HepG2 (cell line): ENCODE measurements at regions not wholly inside any gene's neighbourhood (a gene's known extent, or its start where the extent isn't known, plus 50 kb on each side); places are given as distances from the start of the nearest gene placed in this dataset.

Source experiments
- ATAC-seq: fragments of 200-7000 bp; cut with Tn5 transposase; 3 replicates; pipeline ENCODE4 v1.9.1; 2020; ENCODE audit warnings: mild to moderate bottlenecking, moderate library complexity
- BruUV-seq: library from RNA; stranded (reverse); fragments of 400-500 nt; replicated peaks from 2 replicates; lab custom pipeline; 2021; lab: Mats Ljungman, UMichigan
- CTCF ChIA-PET: fragments of 300-600 bp; formaldehyde crosslinking; extraction: SDS; loops from one replicate; lab custom pipeline; 2021; ENCODE audit warnings: low total read pairs, inconsistent platforms, low intra/inter-chr PET ratio; lab: Yijun Ruan, JAX
- POLR2A ChIA-PET: fragments of 350-600 bp; sonication (Branson Sonifier 250); formaldehyde crosslinking; loops from one replicate; lab custom pipeline; 2020; ENCODE audit warnings: antibody characterized with exemption, inconsistent platforms; lab: Yijun Ruan, JAX
- DNase-seq: peaks from one replicate; pipeline ENCODE4 v3.0.0-alpha.2; 2015; ENCODE audit warnings: low spot score
- FAIRE-seq: peaks from 3 replicates; lab custom pipeline; 2011; peaks lifted over from hg19 to GRCh38; lab: Jason Lieb, UNC
- H2AFZ ChIP-seq: one replicate; pipeline ENCODE4 v1.6.1; 2011; ENCODE audit warnings: low read length, inconsistent platforms
- H3K27ac ChIP-seq: fragments of 300-600 bp; 3 replicates; pipeline ENCODE4 v1.8.0; 2011; ENCODE audit warnings: mixed run types, mild to moderate bottlenecking, mixed read lengths, low read length, inconsistent platforms; ENCODE audit not compliant: insufficient read depth; ENCODE audit errors: extremely low read length
- H3K27me3 ChIP-seq, 2 experiments: fragments of 200-600 bp in 1 of 2; 2 replicates in 1 of 2; 3 replicates in 1 of 2; pipeline versions ENCODE4 v1.6.0 to v1.8.0; 2011; ENCODE audit warnings: low read length in 2 of 2, mild to moderate bottlenecking in 2 of 2, moderate library complexity in 2 of 2, inconsistent platforms in 1 of 2; ENCODE audit not compliant: insufficient read depth in 2 of 2, control insufficient read depth in 1 of 2
- H3K36me3 ChIP-seq, 2 experiments: fragments of 200-600 bp in 1 of 2; replicated peaks in 1 of 2; 2 replicates in 1 of 2; 3 replicates in 1 of 2; pipeline versions ENCODE4 v1.5.1 to v1.8.0; 2011; ENCODE audit warnings: low read length in 2 of 2, inconsistent platforms in 1 of 2; ENCODE audit not compliant: insufficient read depth in 2 of 2, control insufficient read depth in 1 of 2
- H3K4me1 ChIP-seq: 2 replicates; pipeline ENCODE4 v1.5.1; 2012; ENCODE audit warnings: low read length, inconsistent platforms; ENCODE audit not compliant: insufficient read depth
- H3K4me2 ChIP-seq: 2 replicates; pipeline ENCODE4 v1.6.0; 2011; ENCODE audit warnings: low read depth, low read length, inconsistent platforms
- H3K4me3 ChIP-seq, 3 experiments: fragments of 200-600 bp in 1 of 3; sonication (generic), shearing (Covaris generic) in 1 of 3; replicated peaks in 1 of 3; 2 replicates each; pipeline ENCODE4 v1.5.1; 2011 to 2016; ENCODE audit warnings: low read length in 3 of 3, inconsistent platforms in 2 of 3, low read depth in 2 of 3, mild to moderate bottlenecking in 2 of 3, control low read depth in 1 of 3, mixed read lengths in 1 of 3; ENCODE audit not compliant: insufficient read depth in 1 of 3
- H3K79me2 ChIP-seq: one replicate; pipeline ENCODE4 v1.6.1; 2011; ENCODE audit warnings: low read length, inconsistent platforms; ENCODE audit not compliant: insufficient read depth
- H3K9ac ChIP-seq: 2 replicates; pipeline ENCODE4 v1.6.0; 2011; ENCODE audit warnings: mild to moderate bottlenecking, low read depth, low read length, inconsistent platforms; ENCODE audit not compliant: insufficient read depth
- H3K9me3 ChIP-seq: 2 replicates; pipeline ENCODE4 v1.5.1; 2012; ENCODE audit warnings: mild to moderate bottlenecking, low read length
- H4K20me1 ChIP-seq: 2 replicates; pipeline ENCODE4 v1.6.0; 2011; ENCODE audit warnings: inconsistent platforms, mild to moderate bottlenecking, low read length, moderate library complexity; ENCODE audit not compliant: insufficient read depth
- DNMT1 ChIP-seq: sonication (generic); formaldehyde crosslinking; IDR thresholded peaks from 2 replicates; pipeline ENCODE4 v1.5.1; 2020; ENCODE audit warnings: mild to moderate bottlenecking, missing genetic modification reagents
- KDM2A ChIP-seq: sonication (generic); formaldehyde crosslinking; IDR thresholded peaks from 2 replicates; pipeline ENCODE4 v1.4.0; 2020; ENCODE audit warnings: low read depth, missing genetic modification reagents, borderline replicate concordance
- PHF20 ChIP-seq: sonication (generic); formaldehyde crosslinking; IDR thresholded peaks from 2 replicates; pipeline ENCODE4 v1.5.0; 2020; ENCODE audit warnings: mild to moderate bottlenecking, missing genetic modification reagents
- RAD51 ChIP-seq: fragments of 450-650 bp; IDR thresholded peaks from 2 replicates; pipeline ENCODE4 v1.6.1; 2016; ENCODE audit warnings: borderline replicate concordance
- U2AF1 ChIP-seq: fragments of 200-400 bp; formaldehyde crosslinking; optimal IDR thresholded peaks from 2 replicates; pipeline ENCODE3; 2017; ENCODE audit warnings: mild to moderate bottlenecking, low read depth, low read length
- ZNF333 ChIP-seq: sonication (generic); formaldehyde crosslinking; IDR thresholded peaks from 2 replicates; pipeline ENCODE4 v1.4.0; 2020; ENCODE audit warnings: mild to moderate bottlenecking, missing genetic modification reagents, borderline replicate concordance
- ZNF432 ChIP-seq: sonication (generic); formaldehyde crosslinking; IDR thresholded peaks from 2 replicates; pipeline ENCODE4 v1.5.0; 2020; ENCODE audit warnings: missing genetic modification reagents, mild to moderate bottlenecking, borderline replicate concordance
- ZNF780A ChIP-seq: sonication (generic); formaldehyde crosslinking; IDR thresholded peaks from 2 replicates; pipeline ENCODE4 v1.8.0; 2022; ENCODE audit warnings: mild to moderate bottlenecking, missing genetic modification reagents, moderate library complexity
- WGBS: methylation state at CpG from one replicate; pipeline ENCODE4 v1.1.6; 2017; ENCODE audit warnings: low lambda C conversion rate; 5-methylcytosine and 5-hydroxymethylcytosine counted together
- in situ Hi-C: cut with HindIII; loops from 2 replicates; pipeline ENCODE4 v1.10.0; 2017; ENCODE audit warnings: low pct_unique_long_range_greater_than_20kb; ENCODE audit not compliant: extremely low pct_ligation_motif_present
- intact Hi-C: fragments of 100-400 bp; cut with micrococcal nuclease; formaldehyde crosslinking; loops from one replicate; pipeline ENCODE4 v1.10.0; 2022; ENCODE audit not compliant: unreplicated experiment
- TF ChIP-seq, protein P1 (sequence below): sonication (generic); formaldehyde crosslinking; IDR thresholded peaks from 2 replicates; pipeline ENCODE4 v1.5.1; 2020; ENCODE audit warnings: mild to moderate bottlenecking, missing genetic modification reagents, borderline replicate concordance
- TF ChIP-seq, protein P2 (sequence below): IDR thresholded peaks from 2 replicates; pipeline ENCODE4 v1.6.1; 2016; ENCODE audit warnings: control low read depth
- TF ChIP-seq, protein P3 (sequence below): IDR thresholded peaks from 2 replicates; pipeline ENCODE4 v1.6.1; 2016
- TF ChIP-seq, protein P4 (sequence below): sonication (generic); formaldehyde crosslinking; IDR thresholded peaks from 2 replicates; pipeline ENCODE4 v1.4.0; 2020; ENCODE audit warnings: missing genetic modification reagents, mild to moderate bottlenecking, borderline replicate concordance

DNA sequence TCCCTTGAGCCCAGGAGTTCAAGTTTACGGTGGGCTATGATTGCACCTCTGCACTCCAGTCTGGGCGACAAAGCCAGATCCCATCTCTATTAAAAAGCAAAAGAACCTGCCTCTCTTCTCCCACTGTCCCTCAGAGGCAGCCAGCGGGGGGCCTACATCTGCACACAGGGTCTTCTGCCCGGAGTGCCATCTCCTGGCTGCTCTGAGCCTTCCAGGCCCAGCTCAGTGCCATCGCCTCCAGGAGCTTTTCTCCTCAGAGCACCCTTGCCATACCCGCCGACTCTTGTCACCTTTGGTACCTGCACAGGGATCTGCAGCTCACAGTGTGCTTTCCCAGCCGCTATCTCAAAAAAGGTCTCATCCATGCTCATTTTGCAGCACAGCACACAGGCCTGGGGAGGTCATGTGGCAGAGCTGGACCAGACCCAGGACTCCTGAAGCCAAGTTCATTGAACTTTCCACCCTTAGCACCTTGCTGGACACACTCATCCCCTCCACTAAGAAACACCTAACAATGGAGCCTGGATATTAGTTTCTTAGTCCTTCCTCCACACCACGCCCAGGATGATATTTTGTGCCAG is 186.3 kb downstream of the HAUS1 start (continued):
- TF ChIP-seq, protein P1, sequence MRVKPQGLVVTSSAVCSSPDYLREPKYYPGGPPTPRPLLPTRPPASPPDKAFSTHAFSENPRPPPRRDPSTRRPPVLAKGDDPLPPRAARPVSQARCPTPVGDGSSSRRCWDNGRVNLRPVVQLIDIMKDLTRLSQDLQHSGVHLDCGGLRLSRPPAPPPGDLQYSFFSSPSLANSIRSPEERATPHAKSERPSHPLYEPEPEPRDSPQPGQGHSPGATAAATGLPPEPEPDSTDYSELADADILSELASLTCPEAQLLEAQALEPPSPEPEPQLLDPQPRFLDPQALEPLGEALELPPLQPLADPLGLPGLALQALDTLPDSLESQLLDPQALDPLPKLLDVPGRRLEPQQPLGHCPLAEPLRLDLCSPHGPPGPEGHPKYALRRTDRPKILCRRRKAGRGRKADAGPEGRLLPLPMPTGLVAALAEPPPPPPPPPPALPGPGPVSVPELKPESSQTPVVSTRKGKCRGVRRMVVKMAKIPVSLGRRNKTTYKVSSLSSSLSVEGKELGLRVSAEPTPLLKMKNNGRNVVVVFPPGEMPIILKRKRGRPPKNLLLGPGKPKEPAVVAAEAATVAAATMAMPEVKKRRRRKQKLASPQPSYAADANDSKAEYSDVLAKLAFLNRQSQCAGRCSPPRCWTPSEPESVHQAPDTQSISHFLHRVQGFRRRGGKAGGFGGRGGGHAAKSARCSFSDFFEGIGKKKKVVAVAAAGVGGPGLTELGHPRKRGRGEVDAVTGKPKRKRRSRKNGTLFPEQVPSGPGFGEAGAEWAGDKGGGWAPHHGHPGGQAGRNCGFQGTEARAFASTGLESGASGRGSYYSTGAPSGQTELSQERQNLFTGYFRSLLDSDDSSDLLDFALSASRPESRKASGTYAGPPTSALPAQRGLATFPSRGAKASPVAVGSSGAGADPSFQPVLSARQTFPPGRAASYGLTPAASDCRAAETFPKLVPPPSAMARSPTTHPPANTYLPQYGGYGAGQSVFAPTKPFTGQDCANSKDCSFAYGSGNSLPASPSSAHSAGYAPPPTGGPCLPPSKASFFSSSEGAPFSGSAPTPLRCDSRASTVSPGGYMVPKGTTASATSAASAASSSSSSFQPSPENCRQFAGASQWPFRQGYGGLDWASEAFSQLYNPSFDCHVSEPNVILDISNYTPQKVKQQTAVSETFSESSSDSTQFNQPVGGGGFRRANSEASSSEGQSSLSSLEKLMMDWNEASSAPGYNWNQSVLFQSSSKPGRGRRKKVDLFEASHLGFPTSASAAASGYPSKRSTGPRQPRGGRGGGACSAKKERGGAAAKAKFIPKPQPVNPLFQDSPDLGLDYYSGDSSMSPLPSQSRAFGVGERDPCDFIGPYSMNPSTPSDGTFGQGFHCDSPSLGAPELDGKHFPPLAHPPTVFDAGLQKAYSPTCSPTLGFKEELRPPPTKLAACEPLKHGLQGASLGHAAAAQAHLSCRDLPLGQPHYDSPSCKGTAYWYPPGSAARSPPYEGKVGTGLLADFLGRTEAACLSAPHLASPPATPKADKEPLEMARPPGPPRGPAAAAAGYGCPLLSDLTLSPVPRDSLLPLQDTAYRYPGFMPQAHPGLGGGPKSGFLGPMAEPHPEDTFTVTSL (CRISPR knock-in tag) = no peak
- TF ChIP-seq, protein P2, sequence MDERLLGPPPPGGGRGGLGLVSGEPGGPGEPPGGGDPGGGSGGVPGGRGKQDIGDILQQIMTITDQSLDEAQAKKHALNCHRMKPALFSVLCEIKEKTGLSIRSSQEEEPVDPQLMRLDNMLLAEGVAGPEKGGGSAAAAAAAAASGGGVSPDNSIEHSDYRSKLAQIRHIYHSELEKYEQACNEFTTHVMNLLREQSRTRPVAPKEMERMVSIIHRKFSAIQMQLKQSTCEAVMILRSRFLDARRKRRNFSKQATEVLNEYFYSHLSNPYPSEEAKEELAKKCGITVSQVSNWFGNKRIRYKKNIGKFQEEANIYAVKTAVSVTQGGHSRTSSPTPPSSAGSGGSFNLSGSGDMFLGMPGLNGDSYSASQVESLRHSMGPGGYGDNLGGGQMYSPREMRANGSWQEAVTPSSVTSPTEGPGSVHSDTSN (CRISPR knock-in tag) = no peak

DNA sequence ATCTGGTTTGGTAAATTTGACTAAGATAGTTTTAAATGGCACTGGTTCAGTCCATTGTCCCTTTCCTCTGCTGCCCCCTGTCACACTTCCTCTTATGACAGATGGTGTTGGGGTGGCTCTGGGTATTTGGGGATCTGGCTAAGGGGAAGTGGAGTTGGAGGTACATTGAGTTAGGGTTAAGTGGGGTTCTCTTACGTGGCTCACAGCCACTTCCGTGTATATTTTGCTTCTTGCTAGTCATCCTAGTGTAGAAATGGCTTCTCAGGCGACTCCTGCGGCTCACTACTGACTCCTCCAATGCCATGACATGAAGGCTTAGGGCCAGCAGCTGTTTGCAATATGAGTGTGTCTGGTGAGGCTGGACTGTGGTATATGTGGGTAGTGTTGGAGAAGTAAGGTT is 187.0 kb downstream of the HAUS1 start:
- Histone ChIP-seq H4K20me1 (no peaks in the 10 kb centered on the region), H3K4me2 (no peak overlapping the region), H3K27me3 (peaks cover 0 to 7% of the 10 kb centered on the region in 2 experiments; a peak in 2 of 5 replicates), H3K9ac (no peak overlapping the region), H3K79me2 (no peaks in the 10 kb centered on the region), H3K4me3 (no peak overlapping the region), H3K27ac (no peak overlapping the region), H3K4me1 (no peaks in the 10 kb centered on the region; the same call in 1 of the 2 replicates), H2AFZ (no peak overlapping the region), H3K36me3 (no peaks in the 10 kb centered on the region), H3K9me3 (no peaks in the 10 kb centered on the region)
- FAIRE-seq = no peak
- WGBS = 64% methylated on average over 4 of the region's 4 CpGs
- no peak for ATAC-seq
- no peak for DNase-seq
- BruUV-seq = no TSS peak
- ChIA-PET CTCF (no interaction called here), POLR2A (no interaction called here)
- intact Hi-C loops (no loop called here), in situ Hi-C loops (no loop called here)
- TF ChIP-seq PHF20 (no peak), U2AF1 (no peak), KDM2A (CRISPR knock-in tag) (no peak), ZNF432 (CRISPR knock-in tag) (no peak), DNMT1 (CRISPR knock-in tag) (no peak), ZNF780A (CRISPR knock-in tag) (no peak), ZNF333 (CRISPR knock-in tag) (no peak), RAD51 (no peak)
- TF ChIP-seq, protein P3, sequence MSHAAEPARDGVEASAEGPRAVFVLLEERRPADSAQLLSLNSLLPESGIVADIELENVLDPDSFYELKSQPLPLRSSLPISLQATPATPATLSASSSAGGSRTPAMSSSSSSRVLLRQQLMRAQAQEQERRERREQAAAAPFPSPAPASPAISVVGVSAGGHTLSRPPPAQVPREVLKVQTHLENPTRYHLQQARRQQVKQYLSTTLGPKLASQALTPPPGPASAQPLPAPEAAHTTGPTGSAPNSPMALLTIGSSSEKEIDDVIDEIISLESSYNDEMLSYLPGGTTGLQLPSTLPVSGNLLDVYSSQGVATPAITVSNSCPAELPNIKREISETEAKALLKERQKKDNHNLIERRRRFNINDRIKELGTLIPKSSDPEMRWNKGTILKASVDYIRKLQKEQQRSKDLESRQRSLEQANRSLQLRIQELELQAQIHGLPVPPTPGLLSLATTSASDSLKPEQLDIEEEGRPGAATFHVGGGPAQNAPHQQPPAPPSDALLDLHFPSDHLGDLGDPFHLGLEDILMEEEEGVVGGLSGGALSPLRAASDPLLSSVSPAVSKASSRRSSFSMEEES (CRISPR knock-in tag) = no peak
- TF ChIP-seq, protein P4, sequence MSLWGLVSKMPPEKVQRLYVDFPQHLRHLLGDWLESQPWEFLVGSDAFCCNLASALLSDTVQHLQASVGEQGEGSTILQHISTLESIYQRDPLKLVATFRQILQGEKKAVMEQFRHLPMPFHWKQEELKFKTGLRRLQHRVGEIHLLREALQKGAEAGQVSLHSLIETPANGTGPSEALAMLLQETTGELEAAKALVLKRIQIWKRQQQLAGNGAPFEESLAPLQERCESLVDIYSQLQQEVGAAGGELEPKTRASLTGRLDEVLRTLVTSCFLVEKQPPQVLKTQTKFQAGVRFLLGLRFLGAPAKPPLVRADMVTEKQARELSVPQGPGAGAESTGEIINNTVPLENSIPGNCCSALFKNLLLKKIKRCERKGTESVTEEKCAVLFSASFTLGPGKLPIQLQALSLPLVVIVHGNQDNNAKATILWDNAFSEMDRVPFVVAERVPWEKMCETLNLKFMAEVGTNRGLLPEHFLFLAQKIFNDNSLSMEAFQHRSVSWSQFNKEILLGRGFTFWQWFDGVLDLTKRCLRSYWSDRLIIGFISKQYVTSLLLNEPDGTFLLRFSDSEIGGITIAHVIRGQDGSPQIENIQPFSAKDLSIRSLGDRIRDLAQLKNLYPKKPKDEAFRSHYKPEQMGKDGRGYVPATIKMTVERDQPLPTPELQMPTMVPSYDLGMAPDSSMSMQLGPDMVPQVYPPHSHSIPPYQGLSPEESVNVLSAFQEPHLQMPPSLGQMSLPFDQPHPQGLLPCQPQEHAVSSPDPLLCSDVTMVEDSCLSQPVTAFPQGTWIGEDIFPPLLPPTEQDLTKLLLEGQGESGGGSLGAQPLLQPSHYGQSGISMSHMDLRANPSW = no peak
